Gastroesophageal sphincter (tissue), 3 donors: ENCODE measurements at regions not wholly inside any gene's neighbourhood (a gene's known extent, or its start where the extent isn't known, plus 50 kb on each side); places are given as distances from the start of the nearest gene placed in this dataset.

ENCODE experiments used
- CTCF ChIP-seq, 4 experiments: fragments of 200-600 bp in 2 of 4; fragments of 450-650 bp in 2 of 4; sonication (generic) in 1 of 4; IDR thresholded peaks; one replicate each; pipeline ENCODE4 v1.5.1; 2017 to 2019; ENCODE audit warnings: antibody characterized with exemption in 4 of 4, mild to moderate bottlenecking in 2 of 4, moderate library complexity in 2 of 4
- EP300 ChIP-seq: sonication (generic); formaldehyde crosslinking; IDR thresholded peaks from one replicate; pipeline ENCODE4 v1.6.1; 2017; ENCODE audit warnings: antibody characterized with exemption, mild to moderate bottlenecking
- POLR2A ChIP-seq, 2 donors: fragments of 450-650 bp; IDR thresholded peaks; one replicate each; pipeline ENCODE4 v1.6.1; 2017; ENCODE audit warnings: antibody characterized with exemption in 2 of 2, mild to moderate bottlenecking in 2 of 2, moderate library complexity in 1 of 2

DNA sequence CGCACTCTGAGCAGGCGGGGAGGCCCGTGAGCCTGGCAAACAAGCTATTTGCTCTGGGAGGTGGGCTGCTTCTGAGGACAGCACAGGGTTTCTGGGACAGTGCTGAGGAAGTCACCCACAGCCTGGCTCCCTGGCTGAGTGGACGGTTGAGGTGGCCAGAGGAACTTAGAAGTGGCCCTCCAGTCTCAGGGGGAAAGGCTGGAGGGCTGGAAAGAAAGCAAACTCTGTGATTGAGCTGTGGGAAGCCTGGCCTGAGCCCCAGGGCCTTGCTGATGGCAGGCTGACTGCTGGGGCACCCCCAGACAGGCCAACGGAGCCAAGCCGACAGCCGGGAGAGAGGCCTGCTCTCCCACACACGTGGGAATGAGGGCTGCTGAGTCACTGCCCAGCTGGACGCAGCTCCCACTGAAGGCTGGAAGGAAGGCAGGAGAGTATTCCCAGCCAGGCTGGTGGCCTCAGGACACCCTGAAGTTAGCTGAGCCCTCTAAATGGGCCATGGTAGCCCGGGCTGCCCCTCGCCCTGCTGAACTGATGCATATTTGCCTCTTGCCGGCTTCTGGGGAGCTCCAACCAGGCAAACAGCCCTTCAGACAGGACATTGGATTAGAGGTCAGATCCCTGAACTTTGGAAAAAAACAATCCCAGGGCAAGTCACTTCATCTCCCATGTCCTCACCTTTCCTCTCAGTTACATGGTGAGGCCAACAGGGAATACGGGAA lies 98.0 kb upstream of the TLE3 start:
- no peak for TF ChIP-seq CTCF (IDR thresholded peaks at IDR 0.05)
- TF ChIP-seq EP300, result no peak
- no peak for TF ChIP-seq POLR2A (IDR thresholded peaks at IDR 0.05)
